ENCODE measurements at regions not wholly inside any gene's neighbourhood (a gene's known extent, or its start where the extent isn't known, plus 50 kb on each side); places are given as distances from the start of the nearest gene placed in this dataset.

- no peaks in the 10 kb centered on the region for H3K4me1 ChIP-seq
- H3K4me3 ChIP-seq, result no peak overlapping the region
- no peaks in the 10 kb centered on the region for H3K27me3 ChIP-seq
- intact Hi-C loops (cut with DNase I), result no loop called here
- H3K27ac ChIP-seq, result no peak overlapping the region
- no peaks in the 10 kb centered on the region for H3K9me3 ChIP-seq
- TF ChIP-seq, protein P1, sequence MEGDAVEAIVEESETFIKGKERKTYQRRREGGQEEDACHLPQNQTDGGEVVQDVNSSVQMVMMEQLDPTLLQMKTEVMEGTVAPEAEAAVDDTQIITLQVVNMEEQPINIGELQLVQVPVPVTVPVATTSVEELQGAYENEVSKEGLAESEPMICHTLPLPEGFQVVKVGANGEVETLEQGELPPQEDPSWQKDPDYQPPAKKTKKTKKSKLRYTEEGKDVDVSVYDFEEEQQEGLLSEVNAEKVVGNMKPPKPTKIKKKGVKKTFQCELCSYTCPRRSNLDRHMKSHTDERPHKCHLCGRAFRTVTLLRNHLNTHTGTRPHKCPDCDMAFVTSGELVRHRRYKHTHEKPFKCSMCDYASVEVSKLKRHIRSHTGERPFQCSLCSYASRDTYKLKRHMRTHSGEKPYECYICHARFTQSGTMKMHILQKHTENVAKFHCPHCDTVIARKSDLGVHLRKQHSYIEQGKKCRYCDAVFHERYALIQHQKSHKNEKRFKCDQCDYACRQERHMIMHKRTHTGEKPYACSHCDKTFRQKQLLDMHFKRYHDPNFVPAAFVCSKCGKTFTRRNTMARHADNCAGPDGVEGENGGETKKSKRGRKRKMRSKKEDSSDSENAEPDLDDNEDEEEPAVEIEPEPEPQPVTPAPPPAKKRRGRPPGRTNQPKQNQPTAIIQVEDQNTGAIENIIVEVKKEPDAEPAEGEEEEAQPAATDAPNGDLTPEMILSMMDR (IDR thresholded peaks at IDR 0.05), result no peak
- DNase-seq (ENCODE audit: low spot score in 2 of 2), result no peak
- no peaks in the 10 kb centered on the region for H3K36me3 ChIP-seq
These were observed 165.0 kb downstream of the FHIP1A start for GRCh38 chr4:151573945-151574344.

DNA sequence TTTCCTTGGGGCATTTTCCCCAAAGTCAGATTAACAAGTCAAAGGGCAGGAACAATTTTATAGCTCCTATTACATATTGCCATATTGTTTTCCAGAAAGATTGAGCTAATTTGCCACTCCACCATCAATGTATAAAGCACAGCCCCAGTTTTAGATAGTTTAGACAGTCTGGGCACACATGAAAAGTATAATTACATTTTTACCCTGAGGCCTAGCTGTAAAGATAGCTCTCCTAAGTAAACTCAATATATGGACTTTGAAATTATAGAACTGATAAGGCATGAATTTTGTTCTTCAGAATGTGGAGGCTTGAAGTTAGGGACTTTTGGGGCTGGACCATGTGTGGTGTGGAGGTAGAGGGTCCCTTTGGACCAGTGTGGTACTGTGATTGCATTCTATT, 166.0 kb downstream of the FHIP1A start:
- no peaks in the 10 kb centered on the region for H3K9me3 ChIP-seq
- intact Hi-C loops (cut with DNase I), result no loop called here
- TF ChIP-seq, protein P1 (IDR thresholded peaks at IDR 0.05), result no peak
- no peak overlapping the region for H3K27ac ChIP-seq
- no peak overlapping the region for H3K4me3 ChIP-seq
- H3K36me3 ChIP-seq, result no peaks in the 10 kb centered on the region
- H3K27me3 ChIP-seq, result no peaks in the 10 kb centered on the region
- H3K4me1 ChIP-seq, result no peaks in the 10 kb centered on the region
- DNase-seq (ENCODE audit: low spot score in 2 of 2), result no peak

GRCh38 chr4:151575646-151576045, 166.7 kb downstream of the FHIP1A start:
- no peaks in the 10 kb centered on the region for H3K27me3 ChIP-seq
- intact Hi-C loops (cut with DNase I), result no loop called here
- no peaks in the 10 kb centered on the region for H3K36me3 ChIP-seq
- H3K4me3 ChIP-seq, result no peak overlapping the region
- H3K4me1 ChIP-seq, result no peaks in the 10 kb centered on the region
- H3K27ac ChIP-seq, result no peak overlapping the region
- TF ChIP-seq, protein P1 (IDR thresholded peaks at IDR 0.05), result no peak
- no peak for DNase-seq (ENCODE audit: low spot score in 2 of 2)
- no peaks in the 10 kb centered on the region for H3K9me3 ChIP-seq

- Histone ChIP-seq H3K4me1 (no peaks in the 10 kb centered on the region), H3K27ac (no peak overlapping the region), H3K36me3 (no peaks in the 10 kb centered on the region), H3K4me3 (no peak overlapping the region), H3K9me3 (no peaks in the 10 kb centered on the region), H3K27me3 (no peaks in the 10 kb centered on the region)
- TF ChIP-seq, protein P1 (IDR thresholded peaks at IDR 0.05), result no peak
- intact Hi-C loops (cut with DNase I), result no loop called here
- no peak for DNase-seq (ENCODE audit: low spot score in 2 of 2)
These were observed 167.7 kb downstream of the FHIP1A start for GRCh38 chr4:151576627-151577026.

- no peak overlapping the region for H3K27ac ChIP-seq
- DNase-seq (ENCODE audit: low spot score in 2 of 2), result no peak
- TF ChIP-seq, protein P1 (IDR thresholded peaks at IDR 0.05), result no peak
- no peaks in the 10 kb centered on the region for H3K27me3 ChIP-seq
- intact Hi-C loops (cut with DNase I), result no loop called here
- H3K4me1 ChIP-seq, result no peaks in the 10 kb centered on the region
- no peaks in the 10 kb centered on the region for H3K36me3 ChIP-seq
- H3K9me3 ChIP-seq, result no peaks in the 10 kb centered on the region
- H3K4me3 ChIP-seq, result no peak overlapping the region
These were observed 172.6 kb downstream of the FHIP1A start for GRCh38 chr4:151581570-151581969.

DNA sequence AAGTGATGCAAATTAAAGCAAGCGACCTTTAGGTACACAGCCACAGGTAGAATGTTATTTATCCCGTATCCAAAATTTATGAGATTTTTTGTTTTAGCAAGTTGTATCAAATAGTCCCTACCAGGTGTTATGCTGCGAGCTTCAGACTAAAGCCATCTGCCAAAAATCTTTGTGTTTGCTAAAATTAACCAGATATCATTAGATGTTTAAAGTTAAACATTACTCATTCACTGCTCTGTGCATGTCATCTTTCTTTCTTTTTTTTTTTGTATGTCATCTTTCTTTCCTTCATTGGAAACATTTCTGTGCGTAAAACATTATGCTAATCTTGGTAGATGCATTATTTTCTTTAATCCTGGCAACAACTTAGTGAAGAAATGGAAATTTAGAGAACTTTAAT, 173.1 kb downstream of the FHIP1A start:
- H3K27ac ChIP-seq, result no peak overlapping the region
- no peak overlapping the region for H3K4me3 ChIP-seq
- H3K36me3 ChIP-seq, result no peaks in the 10 kb centered on the region
- no peak for DNase-seq (ENCODE audit: low spot score in 2 of 2)
- TF ChIP-seq, protein P1 (IDR thresholded peaks at IDR 0.05), result no peak
- H3K9me3 ChIP-seq, result no peaks in the 10 kb centered on the region
- intact Hi-C loops (cut with DNase I), result no loop called here
- no peaks in the 10 kb centered on the region for H3K27me3 ChIP-seq
- H3K4me1 ChIP-seq, result no peaks in the 10 kb centered on the region
